ENCODE measurements at regions not wholly inside any gene's neighbourhood (a gene's known extent, or its start where the extent isn't known, plus 50 kb on each side); places are given as distances from the start of the nearest gene placed in this dataset.

DNA sequence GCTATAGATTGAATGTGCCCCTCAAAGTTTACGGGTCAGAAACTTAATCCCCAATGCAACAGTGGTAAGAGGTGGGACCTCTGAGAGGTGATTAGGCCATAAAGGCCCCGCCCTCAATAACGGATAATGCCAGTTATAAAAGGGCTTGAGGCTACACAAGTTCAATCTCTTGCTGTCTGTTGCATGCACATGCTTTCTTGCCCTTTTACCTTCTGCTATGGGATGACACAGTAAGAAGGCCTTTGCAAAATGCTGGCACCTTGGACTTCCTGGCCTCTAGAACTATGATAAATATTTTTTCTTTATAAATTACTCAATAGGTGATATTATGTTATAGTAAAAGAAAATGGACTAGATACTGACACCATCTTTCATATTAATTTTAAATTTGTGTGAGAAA is 806.1 kb downstream of the TENT5A start:
- TF ChIP-seq, protein P1, sequence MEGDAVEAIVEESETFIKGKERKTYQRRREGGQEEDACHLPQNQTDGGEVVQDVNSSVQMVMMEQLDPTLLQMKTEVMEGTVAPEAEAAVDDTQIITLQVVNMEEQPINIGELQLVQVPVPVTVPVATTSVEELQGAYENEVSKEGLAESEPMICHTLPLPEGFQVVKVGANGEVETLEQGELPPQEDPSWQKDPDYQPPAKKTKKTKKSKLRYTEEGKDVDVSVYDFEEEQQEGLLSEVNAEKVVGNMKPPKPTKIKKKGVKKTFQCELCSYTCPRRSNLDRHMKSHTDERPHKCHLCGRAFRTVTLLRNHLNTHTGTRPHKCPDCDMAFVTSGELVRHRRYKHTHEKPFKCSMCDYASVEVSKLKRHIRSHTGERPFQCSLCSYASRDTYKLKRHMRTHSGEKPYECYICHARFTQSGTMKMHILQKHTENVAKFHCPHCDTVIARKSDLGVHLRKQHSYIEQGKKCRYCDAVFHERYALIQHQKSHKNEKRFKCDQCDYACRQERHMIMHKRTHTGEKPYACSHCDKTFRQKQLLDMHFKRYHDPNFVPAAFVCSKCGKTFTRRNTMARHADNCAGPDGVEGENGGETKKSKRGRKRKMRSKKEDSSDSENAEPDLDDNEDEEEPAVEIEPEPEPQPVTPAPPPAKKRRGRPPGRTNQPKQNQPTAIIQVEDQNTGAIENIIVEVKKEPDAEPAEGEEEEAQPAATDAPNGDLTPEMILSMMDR (IDR thresholded peaks at IDR 0.05; ENCODE audit: poor library complexity, severe bottlenecking) = no peak
- TF ChIP-seq TAF1 (IDR thresholded peaks at IDR 0.05; ENCODE audit: low read depth) = no peak
- TF ChIP-seq RAD21 (conservative IDR thresholded peaks at IDR 0.05) = no peak
- TF ChIP-seq EP300 (conservative IDR thresholded peaks at IDR 0.05; ENCODE audit: poor library complexity, severe bottlenecking) = no peak
- no peak for TF ChIP-seq SMC3 (conservative IDR thresholded peaks at IDR 0.05; ENCODE audit: poor library complexity)
- TF ChIP-seq POLR2AphosphoS5 (IDR thresholded peaks at IDR 0.05) = no peak
